Dermis blood vessel endothelial cell (primary cell): ENCODE measurements at regions not wholly inside any gene's neighbourhood (a gene's known extent, or its start where the extent isn't known, plus 50 kb on each side); places are given as distances from the start of the nearest gene placed in this dataset.
A peak's percentile ranks its signal among the peaks of the same experiment; 100 is the strongest.
"Not testable (repeated sequence)": the region's sequence is repeated elsewhere in the genome, so short reads cannot be mapped to it uniquely, and the experiment has no call there.

Experiments used
- DNase-seq: peaks from one replicate; pipeline ENCODE4 v3.0.0; 2010

DNA sequence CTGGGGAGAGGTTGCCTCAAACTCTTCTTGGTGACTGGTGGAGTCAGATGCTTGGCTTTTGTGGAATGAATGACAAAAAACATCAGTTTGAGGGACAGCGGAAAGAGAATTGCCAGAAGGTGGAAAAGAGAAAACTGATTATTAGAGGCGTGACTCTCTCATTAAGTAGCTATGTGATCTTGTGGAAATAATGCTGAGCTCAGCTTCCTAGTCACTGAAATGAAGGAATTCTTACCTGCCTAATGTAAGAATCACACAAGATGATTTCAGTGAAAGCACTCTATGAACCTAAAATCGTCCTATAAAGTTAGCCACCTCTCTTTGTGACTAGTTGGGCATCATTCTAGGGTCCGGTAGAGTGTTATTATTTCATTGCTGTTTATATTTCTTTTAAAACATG, 498.8 kb downstream of the TMEM135 start:
- no peak for DNase-seq

DNA sequence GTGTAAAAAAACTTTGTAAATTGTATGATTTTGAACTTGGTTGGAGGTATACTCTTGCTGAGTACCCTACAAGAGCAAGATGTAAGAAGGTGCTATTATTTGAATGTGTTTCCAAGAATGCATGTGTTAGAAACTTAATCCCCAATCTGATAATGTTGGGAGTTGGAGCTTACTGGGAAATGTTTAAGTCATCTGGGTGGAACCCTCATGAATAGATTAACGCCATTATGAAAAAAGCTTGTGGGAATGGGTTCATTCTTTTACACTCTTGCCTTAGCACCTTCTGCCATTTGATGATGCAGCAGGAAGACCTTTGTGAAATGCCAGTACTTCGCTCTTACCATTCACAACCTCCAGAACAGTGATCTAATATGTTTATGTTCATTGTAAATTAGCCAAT, 498.3 kb downstream of the TMEM135 start:
- DNase-seq = no peak

DNA sequence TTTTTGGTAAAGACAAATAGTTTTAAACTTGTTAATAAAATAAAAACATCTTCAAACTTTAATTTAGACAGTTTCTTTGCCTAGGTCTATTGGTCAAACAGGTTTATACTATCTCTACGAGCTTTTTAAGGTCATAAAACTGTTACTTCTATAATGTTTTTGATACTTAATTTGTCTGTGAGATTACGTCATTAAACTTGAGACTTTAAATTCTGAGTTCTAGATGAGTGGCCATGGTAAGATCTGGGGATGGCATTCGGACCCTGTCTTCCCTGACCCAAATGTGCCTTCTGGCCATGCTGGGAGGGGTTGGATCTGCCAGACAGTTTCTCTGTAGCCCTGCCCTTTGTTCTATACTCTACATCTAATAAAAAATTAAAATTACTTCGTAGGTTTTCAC, 497.8 kb downstream of the TMEM135 start:
- no peak for DNase-seq

DNA sequence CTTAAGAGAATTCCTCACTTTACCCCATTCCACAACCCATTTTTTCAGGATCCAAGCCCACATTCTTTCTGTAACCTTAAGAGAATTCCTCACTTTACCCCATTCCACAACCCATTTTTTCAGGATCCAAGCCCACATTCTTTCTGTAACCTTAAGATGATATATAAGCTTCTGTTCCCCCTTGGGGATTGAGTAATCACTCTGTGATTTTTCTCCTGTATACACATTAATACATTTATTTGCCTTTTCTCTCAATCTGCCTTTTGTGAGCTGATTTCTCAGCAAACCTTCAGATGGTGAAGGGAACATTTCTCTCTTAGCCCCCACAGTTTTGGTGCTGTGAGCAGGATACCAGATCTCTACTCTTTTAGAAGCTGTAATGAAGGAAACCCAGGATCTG, 494.1 kb downstream of the TMEM135 start:
- not testable (repeated sequence) for DNase-seq

DNA sequence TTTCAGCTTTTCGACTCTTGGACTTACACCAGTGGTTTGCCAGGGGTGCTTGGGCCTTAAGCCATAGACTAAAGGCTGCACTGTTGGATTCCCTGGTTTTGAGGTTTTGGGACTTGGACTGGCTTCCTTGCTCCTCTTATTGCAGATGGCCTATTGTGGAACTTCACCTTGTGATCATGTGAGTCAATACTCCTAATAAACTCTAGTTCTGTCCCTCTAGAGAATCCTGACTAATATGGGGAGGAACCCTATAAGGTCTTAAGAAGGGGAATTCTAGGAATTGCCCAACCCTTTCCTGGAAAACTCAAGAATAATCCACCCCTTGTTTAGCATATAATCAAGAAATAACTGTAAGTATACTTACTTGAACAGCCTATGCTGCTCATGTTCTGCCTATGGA, 491.8 kb downstream of the TMEM135 start:
- DNase-seq = no peak

DNA sequence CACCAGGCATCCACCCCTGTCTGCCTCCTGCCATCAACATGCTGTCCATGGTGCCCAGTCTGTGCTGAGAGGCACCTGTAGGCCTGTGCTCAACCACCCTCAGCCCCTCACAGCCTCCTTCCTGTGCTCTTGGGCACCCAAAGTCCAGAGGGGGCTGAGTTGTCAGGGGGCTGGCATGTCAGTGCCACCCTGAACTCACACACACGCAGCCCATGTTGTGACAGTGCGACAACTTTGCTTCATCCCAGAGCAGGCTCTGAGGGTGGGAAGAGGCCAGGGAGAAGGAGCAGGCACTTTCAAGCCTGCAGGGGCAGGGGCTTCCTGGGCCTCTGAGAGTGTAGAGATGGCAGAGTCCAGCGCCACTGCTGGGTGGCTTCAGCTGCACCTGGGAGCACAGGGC, 491.0 kb downstream of the TMEM135 start:
- no peak for DNase-seq

DNA sequence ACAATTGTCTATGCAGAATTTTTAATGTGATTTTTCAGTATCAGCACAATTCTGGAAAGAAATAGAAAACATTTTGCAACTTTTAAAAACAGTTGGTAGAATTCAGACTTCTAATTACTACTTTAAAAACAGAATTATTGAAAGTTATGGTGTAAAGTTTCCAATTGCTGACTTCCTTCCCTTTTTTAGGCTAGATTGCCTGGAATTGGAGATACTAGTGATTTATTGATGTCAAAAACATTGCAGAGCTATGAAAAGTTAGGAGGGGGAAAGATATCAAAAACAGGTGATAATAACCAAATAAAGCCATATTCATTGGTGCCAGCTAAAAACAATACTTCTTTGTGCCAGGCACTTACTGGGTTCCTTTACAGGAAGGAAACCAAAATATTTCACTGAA, 485.5 kb downstream of the TMEM135 start:
- no peak for DNase-seq

DNA sequence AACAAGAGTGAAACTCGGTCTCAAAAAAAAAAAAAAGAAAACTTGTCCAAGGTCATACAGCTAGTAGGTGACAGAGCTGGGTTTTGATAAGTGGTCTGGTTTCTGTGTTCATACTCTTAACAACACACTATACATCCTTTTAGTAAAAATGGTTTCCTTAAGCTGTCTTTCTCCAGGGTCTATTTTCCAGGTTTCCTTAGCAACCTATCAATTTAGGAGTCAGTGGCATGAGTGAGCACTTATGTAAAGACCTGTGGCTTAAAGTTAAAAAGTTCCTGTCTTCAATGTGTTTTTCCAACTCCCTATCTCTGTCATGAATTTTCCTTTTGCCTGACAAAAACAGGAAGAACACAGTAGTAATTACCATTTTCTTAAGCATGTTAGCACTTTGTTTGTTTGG, 480.5 kb downstream of the TMEM135 start:
- no peak for DNase-seq

DNA sequence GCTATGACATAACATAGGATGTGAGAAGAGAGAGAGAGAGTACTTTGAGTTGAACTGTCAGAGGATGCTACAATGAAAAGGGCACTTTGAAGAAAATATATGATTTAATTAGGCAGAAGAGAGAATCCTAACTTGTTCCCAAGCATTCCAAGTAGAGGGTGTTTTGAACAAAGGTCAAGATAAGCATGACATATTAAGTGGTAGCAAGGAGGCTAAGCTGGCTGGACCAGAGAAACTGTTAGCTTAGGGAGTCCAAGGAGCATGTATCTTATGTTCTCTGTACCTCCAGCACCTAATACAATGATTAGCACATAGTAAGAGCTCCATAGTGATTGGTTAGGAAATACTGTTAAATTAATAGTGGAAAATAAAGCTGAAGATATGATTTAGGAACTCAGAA, 479.6 kb downstream of the TMEM135 start:
- no peak for DNase-seq

DNA sequence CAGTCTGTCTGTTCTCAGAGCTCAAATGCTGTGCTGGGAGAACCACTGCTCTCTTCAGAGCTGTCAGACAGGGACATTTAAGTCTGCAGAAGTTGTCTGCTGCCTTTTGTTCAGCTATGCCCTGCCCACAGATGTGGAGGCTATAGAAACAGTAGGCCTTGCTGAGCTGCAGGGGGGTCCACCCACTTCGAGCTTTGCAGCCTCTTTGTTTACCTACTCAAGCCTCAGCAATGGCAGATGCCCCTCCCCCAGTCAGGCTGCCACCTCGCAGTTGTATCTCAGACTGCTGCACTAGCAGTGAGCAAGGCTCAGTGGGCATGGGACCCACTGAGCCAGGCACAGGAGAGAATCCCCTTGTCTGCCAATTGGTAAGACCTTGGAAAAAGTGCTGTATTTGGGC, 470.0 kb downstream of the TMEM135 start:
- not testable (repeated sequence) for DNase-seq

DNA sequence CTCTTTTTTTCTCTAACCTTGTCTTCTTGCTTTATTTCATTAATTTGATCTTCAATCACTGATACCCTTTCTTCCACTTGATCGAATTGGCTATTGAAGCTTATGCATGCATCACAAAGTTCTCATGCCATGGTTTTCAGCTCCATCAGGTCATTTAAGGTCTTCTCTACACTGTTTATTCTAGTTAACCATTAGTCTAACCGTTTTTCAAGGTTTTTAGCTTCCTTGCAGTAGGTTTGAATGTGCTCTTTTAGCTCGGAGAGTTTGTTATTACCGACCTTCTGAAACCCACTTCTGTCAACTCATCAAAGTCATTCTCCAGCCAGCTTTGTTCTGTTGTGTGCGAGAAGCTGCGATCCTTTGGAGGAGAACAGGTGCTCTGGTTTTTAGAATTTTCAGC, 469.2 kb downstream of the TMEM135 start:
- DNase-seq = not testable (repeated sequence)

DNA sequence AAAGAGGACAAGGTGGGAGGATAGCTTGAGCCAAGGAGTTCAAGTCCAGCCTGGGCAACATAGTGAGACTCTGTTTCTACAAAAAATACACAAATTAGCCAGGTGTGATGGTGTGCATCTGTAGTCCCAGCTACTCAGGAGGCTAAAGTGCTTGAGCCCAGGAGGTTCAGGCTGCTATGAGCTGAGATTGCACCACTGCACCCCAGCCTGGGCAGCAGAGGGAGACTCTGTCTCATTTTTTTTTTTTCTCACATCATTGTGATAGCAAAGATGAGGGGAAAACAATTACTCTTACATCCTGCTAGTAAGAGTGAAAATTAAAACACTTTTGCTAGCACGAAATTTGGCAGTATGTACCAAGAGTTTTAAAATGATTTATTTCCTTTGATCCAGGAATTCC, 463.7 kb downstream of the TMEM135 start:
- DNase-seq = no peak

DNA sequence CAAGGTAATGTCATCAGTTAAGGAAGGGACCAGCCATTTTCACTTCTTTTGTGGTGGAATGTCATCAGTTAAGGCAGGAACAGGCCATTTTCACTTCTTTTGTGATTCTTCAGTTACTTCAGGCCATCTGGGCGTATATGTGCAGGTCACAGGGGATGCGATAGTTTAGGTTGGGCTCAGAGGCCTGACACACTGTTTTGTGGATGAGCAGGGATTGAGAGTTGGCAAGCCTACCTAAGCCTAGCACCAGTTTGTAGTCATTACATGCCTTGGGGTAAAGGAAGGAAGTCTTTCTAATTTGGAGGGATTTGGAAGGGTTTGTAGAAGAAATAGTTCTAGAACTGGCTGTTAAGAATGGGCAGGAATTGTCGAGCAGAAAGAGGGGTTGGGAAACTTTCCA, 457.2 kb downstream of the TMEM135 start:
- not testable (repeated sequence) for DNase-seq

DNA sequence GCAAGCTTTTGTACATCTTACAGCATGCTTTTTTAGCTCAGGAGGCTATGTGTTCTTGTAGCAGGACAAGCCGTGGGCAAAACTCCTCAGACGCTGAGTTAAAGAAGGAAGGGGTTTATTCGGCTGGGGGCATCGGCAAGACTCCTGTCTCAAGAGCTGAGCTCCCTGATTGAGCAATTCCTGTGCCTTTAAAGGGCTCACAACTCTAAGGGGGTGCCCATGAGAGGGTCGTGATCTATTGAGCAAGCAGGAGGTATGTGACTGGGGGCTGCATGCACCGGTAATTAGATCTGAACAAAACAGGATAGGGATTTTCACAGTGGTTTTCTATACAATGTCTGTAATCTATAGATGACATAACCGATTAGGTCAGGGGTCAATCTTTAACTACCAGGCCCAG, 456.3 kb downstream of the TMEM135 start:
- DNase-seq = not testable (repeated sequence)

DNA sequence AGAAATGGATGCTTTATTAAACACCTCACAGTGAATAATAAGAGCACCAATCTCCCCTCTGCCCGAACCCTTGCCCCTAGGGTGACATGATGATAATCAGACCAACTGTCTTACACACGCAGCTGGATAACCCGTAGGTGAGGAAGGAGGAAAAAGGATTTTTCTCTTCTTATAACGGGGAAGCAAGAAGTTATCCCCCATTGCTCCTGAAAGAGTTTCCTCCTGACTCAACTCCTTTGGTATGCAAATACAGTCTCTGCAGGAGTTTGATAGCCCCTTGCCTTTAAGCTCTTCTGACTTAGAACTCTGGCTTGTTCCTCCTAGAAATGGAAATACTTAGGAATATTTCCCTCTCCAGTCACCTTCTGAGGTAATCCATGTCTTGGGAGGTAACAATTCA, 455.8 kb downstream of the TMEM135 start:
- no peak for DNase-seq

DNA sequence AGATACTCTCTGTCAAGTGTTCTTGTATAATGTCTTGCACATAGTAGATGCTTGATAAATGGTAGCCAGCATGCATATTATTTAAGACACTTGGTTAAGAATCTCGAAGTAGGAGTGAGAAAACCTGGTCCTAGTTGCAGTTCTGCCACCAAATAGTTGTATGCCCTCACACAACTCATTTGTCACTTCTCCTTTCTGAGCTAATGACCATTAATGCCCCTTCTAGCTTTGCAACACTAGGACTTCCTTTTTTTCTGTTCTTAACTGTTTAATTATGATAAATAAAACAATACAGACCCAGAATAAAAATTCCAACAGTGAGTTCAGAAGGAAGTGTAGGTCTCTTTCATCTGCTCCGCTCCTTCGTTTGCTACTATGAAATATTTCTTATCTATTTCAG, 453.6 kb downstream of the TMEM135 start:
- no peak for DNase-seq

DNA sequence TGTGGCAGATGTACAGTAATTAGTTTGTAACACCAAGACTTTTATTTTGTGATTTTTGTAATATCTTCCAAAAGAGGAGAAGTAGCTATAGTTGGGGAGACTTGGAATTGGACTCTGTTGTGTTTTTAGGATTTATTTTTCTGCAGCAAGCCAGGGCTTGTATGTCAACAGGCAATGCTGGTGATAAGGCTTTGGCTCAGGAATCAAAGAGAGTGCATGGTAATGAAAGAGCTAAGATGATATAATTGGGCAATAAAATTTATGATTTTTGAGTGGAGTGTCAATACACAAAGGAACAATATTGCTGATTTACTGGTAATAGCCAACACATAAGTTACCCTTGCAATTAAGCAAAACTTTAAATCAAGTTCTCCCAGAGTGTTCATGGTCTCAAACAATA, 452.9 kb downstream of the TMEM135 start:
- no peak for DNase-seq

DNA sequence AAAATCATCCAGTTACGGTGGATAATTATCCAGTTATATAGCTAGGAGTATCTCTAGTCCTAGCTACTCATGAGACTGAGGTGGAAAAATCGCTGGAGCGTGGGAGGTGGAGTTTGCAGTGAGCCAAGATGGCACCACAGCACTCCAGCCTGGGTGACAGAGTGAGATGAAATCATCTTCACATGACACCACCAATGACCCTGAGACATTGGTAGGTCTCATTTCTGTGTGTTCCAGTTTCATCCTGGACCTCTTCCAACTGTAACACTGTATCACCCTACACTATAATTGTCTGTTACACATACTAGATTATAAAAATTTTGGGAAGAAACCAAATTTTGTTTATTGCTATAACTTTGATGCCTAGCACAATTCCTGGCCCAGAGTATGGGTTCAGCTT, 446.8 kb downstream of the TMEM135 start:
- no peak for DNase-seq

DNA sequence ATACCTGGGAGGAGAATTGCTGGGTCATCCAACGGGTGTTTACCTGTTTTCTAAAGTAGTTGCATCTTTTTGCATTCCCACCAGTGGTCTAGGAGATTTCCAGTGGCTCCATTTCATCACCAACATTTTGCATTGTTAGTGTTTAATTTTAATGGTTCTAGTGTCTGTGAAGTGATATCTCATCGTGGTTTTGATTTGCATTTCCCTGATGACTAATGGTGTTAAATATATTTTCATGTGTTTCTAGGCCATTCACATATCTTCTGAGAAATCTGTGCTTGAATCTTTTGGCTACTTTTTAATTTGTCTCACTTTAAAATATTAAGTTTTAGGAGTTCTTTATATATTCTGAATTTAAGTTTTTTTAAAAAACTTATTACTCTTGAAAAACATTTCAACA, 439.6 kb downstream of the TMEM135 start:
- DNase-seq = no peak

DNA sequence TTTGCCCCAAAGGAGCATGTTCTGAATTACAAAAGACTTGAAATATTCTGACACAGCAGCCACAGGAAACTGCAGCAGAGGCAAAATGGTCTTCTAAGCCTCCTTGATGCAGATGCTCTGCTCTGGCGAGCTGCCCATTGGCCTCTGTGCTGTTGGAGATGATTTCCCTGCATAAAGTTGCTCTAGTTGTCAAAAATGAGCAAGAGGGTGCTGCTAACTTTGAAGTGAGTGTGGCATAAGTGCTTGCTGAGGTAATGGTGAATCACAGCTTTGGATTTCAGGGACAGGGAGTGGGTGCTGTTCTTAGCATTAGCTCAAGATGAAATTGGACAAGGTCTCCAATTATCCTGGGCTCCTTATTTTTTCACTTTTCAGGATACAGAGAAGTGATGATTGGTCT, 435.4 kb downstream of the TMEM135 start:
- no peak for DNase-seq

DNA sequence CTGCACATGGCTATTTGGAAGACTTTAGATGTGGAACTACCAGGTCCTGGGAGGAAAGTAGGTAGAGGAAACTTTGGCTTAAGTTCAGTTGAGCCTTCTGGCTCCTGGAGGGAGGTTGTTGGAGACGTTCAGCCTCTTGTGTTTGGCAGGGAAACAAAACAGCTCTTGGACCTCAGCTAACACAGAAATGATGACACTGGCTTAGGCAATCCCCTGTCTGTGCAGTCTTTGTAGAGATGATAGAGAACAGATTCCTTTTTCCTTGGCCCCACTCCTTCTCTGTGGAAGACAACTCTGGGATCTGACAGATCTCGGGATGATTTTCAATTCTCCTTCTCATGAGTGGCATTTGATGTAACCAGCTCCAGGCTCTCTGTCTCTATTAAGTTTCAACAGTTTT, 428.5 kb downstream of the TMEM135 start:
- DNase-seq = no peak

DNA sequence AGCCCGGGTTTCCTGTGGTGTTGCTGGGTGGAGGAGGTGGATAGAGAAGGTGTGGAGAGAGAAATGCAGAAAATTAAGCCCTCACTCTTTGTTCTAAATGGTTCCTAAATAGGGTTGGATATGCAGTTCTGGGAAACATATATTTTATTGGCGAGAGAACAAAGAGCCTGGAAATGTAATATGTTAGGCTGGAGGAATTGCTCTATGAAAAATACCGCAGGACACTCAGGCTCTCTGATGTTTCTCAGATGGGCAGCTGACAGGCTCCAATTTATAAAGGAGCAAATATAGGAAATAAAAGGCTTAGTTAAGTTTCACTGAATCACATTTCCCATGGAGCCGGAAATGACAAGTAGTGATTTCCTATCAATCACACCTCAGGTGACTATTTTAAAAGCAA, 428.0 kb downstream of the TMEM135 start:
- DNase-seq = peak; percentile 23

DNA sequence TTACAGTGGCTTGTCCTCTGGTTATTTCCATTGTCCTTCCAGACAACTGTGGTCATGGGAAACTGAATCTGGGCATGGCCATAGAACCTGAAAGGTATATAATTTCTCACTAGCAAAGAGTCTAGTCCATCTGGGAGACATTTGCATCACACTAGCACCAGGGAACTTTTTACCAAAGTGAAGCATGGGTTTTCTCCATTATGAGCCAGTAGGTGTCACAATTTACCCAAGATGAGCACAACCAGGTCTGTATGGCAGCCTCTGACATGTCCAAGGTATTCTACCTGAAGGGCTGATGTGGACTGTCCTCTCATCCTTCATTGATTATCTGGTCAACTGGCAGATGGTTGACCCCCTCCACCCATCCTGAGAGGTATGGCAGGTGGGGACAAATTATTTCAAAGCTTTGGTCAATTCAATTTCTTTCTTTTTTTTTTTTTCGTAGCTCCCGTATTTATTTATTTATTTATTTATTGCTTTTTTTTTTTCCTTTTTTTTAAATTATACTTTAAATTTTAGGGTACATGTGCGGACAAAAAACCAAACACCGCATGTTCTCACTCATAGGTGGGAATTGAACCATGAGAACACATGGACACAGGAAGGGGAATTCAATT, 425.9 kb downstream of the TMEM135 start:
- DNase-seq = no peak

DNA sequence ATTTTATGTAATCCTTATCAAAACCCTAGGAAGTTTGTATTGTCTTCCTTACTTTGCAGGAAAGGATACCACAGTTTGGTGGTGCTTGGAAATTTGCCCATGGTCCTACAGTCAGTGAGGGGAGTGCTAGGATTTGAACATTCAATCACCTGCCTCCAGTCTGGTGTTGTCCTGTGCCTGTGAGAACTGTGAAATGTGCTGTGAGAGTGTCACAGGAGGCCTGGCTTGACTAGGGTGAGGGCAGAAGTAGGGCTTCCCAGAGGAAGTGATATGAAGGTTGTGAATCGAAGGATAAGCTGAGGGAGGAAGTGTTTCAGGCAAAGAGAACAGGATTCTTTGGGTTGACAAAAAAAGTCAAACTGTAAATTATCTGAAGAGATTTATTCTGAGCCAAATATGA, 424.4 kb downstream of the TMEM135 start:
- no peak for DNase-seq

DNA sequence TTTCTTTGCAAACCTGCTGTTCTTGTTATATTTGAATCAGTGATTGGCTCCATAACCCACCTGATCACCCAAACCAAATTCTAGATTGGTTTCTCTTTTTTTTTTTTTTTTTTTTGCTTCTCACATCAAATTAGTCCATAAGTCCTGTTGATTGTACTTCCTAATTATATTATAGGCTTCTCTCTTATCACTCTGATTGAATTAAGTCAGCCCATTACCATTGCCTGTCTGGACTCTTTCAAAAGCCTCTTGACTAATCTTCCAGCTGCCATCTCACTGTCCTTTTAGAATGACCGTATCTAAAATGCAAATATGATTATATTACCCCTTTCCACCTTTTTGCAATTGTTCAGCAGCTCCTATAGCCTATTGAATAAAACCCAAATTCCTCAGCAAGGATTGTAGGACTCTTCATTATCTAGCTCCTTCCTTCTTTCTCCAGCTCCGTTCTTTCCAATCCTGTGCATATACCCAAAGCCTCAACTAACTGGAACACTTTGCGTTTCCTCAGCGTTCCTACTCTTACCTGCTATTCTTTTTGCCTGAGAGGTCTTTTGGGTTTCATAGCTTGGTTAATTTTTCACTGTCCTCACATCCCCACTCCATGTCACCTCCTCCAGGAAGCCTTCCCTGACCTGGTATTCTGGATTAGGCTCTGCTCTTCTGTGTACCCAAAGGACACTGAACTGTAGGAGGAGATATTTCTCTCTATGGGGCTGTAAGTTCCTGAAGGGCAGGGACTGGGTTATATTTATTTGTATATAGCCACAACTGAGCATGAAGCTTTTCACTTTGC, 423.3 kb downstream of the TMEM135 start:
- DNase-seq = no peak
